ENCODE measurements at regions not wholly inside any gene's neighbourhood (a gene's known extent, or its start where the extent isn't known, plus 50 kb on each side); places are given as distances from the start of the nearest gene placed in this dataset.

DNA sequence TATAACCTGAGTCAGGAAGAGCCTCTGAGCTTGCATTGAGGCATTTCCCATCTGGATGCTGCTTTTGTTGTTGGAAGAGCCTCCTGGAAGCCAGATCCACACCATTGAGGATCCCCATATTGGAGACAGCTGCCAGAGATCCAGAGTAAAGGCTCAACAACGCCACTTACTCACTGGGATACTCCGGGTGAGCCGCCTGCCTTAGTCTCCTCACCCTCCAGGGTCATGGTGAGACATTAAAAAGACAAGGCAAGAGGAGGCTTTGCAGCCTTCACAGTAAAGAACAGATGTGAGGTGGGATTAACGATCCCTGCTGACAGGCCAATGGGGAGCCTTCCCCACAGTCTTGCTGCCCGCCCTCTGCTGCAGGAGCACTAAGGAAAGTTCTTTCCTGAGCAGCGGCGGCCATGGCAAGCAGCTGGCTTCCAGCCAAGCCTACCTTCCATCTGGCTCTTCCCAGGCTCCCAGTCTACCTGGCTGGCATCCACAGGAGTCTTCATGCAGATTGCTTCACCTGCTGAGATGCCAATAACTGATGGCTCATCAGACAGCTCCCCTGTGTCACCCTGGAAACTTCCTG, 198.5 kb downstream of the CYLD start:
- H3K9me3 ChIP-seq (ENCODE audit: control insufficient read depth, low read length), result no peaks in the 10 kb centered on the region

DNA sequence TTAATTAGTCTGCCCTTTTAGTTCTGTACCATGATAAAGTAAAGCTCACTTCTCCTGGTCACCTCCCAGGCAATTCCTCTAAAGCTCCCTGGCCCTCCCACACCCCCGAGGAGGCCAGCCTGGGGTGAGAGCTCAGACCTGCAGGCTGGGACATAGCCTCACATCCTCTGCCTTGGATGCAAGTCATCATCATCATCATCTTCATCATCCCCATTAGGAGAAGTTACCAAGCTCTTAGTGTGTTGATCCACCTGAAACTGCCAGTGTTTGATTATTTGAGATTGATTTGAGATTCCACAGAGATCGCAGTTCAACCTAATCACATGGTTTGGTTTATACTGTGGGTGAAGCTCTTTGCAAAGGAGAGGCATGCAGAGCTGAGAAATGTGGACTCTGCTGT, 197.5 kb downstream of the CYLD start:
- Mint-ChIP-seq H3K4me1 (no peaks in the 10 kb centered on the region), H3K27me3 (ENCODE audit: insufficient read depth) (no peaks in the 10 kb centered on the region), H3K9me3 (no peaks in the 10 kb centered on the region), H3K36me3 (ENCODE audit: low read depth) (no peaks in the 10 kb centered on the region), H3K4me3 (no peak overlapping the region), H3K27ac (no peak overlapping the region)
- H3K9ac ChIP-seq (ENCODE audit: extremely low read depth, low read length, poor library complexity, severe bottlenecking), result no peak overlapping the region
- no peaks in the 10 kb centered on the region for H3K4me1 ChIP-seq (ENCODE audit: control insufficient read depth, insufficient read depth, low read length)
- H3K27me3 ChIP-seq (ENCODE audit: control insufficient read depth, insufficient read depth, low read length, poor library complexity, severe bottlenecking), result no peaks in the 10 kb centered on the region
- TF ChIP-seq, protein P1, sequence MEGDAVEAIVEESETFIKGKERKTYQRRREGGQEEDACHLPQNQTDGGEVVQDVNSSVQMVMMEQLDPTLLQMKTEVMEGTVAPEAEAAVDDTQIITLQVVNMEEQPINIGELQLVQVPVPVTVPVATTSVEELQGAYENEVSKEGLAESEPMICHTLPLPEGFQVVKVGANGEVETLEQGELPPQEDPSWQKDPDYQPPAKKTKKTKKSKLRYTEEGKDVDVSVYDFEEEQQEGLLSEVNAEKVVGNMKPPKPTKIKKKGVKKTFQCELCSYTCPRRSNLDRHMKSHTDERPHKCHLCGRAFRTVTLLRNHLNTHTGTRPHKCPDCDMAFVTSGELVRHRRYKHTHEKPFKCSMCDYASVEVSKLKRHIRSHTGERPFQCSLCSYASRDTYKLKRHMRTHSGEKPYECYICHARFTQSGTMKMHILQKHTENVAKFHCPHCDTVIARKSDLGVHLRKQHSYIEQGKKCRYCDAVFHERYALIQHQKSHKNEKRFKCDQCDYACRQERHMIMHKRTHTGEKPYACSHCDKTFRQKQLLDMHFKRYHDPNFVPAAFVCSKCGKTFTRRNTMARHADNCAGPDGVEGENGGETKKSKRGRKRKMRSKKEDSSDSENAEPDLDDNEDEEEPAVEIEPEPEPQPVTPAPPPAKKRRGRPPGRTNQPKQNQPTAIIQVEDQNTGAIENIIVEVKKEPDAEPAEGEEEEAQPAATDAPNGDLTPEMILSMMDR (conservative IDR thresholded peaks at IDR 0.05), result no peak
- H3K36me3 ChIP-seq (ENCODE audit: control insufficient read depth, insufficient read depth, low read length), result no peaks in the 10 kb centered on the region
- no peak for DNase-seq
- H3K27ac ChIP-seq (ENCODE audit: low read depth, low read length), result no peak overlapping the region
- H3K9me3 ChIP-seq (ENCODE audit: control insufficient read depth, low read length), result no peaks in the 10 kb centered on the region
- H3K4me3 ChIP-seq (ENCODE audit: low read length), result no peak overlapping the region
- WGBS, 2 experiments (ENCODE audit: insufficient coverage in 1 of 2, insufficient read length in 1 of 2), result 89 to 100% methylated on average over 1 to 2 of the region's 2 CpGs

More for the DNA sequence above, 198.5 kb downstream of the CYLD start:
- Histone ChIP-seq H3K9ac (ENCODE audit: extremely low read depth, low read length, poor library complexity, severe bottlenecking) (no peak overlapping the region), H3K36me3 (ENCODE audit: control insufficient read depth, insufficient read depth, low read length) (no peaks in the 10 kb centered on the region), H3K4me1 (ENCODE audit: control insufficient read depth, insufficient read depth, low read length) (no peaks in the 10 kb centered on the region), H3K27ac (ENCODE audit: low read depth, low read length) (no peak overlapping the region), H3K4me3 (ENCODE audit: low read length) (no peak overlapping the region), H3K27me3 (ENCODE audit: control insufficient read depth, insufficient read depth, low read length, poor library complexity, severe bottlenecking) (no peaks in the 10 kb centered on the region)
- no peak overlapping the region for H3K4me3 Mint-ChIP-seq
- TF ChIP-seq, protein P1 (conservative IDR thresholded peaks at IDR 0.05), result no peak
- DNase-seq, result peak; percentile 50
- no peaks in the 10 kb centered on the region for H3K36me3 Mint-ChIP-seq (ENCODE audit: low read depth)
- WGBS, 2 experiments (ENCODE audit: insufficient coverage in 1 of 2, insufficient read length in 1 of 2), result 75 to 80% methylated on average over 4 to 7 of the region's 7 CpGs
- no peaks in the 10 kb centered on the region for H3K9me3 Mint-ChIP-seq
- H3K27me3 Mint-ChIP-seq (ENCODE audit: insufficient read depth), result no peaks in the 10 kb centered on the region
- no peak overlapping the region for H3K27ac Mint-ChIP-seq
- H3K4me1 Mint-ChIP-seq, result no peaks in the 10 kb centered on the region

DNA sequence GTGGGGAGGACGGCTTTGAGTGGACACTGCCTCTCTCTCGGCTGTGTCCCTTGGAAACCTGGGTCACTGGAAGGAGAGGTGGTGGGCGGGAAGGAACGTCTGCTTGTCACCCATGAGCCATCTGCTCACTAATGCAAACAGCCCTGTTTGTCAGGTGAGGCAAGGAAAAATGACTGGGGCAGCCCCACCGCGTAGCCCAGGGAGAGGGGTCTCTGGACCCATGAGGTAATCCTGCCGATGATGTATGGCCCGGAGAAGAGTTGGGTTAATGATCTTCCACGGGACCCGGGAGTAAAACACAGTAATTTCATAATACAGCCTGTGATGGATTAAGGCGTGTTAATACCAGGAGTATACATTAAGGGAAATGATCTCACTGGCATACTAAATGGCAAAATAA, 197.0 kb downstream of the CYLD start:
- Mint-ChIP-seq H3K4me1 (no peaks in the 10 kb centered on the region), H3K27me3 (ENCODE audit: insufficient read depth) (no peaks in the 10 kb centered on the region), H3K36me3 (ENCODE audit: low read depth) (no peaks in the 10 kb centered on the region), H3K4me3 (no peak overlapping the region), H3K27ac (no peak overlapping the region), H3K9me3 (no peaks in the 10 kb centered on the region)
- no peak overlapping the region for H3K4me3 ChIP-seq (ENCODE audit: low read length)
- no peak for DNase-seq
- H3K27me3 ChIP-seq (ENCODE audit: control insufficient read depth, insufficient read depth, low read length, poor library complexity, severe bottlenecking), result no peaks in the 10 kb centered on the region
- H3K4me1 ChIP-seq (ENCODE audit: control insufficient read depth, insufficient read depth, low read length), result no peaks in the 10 kb centered on the region
- H3K36me3 ChIP-seq (ENCODE audit: control insufficient read depth, insufficient read depth, low read length), result no peaks in the 10 kb centered on the region
- TF ChIP-seq, protein P1 (conservative IDR thresholded peaks at IDR 0.05), result no peak
- H3K9me3 ChIP-seq (ENCODE audit: control insufficient read depth, low read length), result no peaks in the 10 kb centered on the region
- no peak overlapping the region for H3K9ac ChIP-seq (ENCODE audit: extremely low read depth, low read length, poor library complexity, severe bottlenecking)
- no peak overlapping the region for H3K27ac ChIP-seq (ENCODE audit: low read depth, low read length)
- WGBS, 2 experiments (ENCODE audit: insufficient coverage in 1 of 2, insufficient read length in 1 of 2), result 86 to 90% methylated on average over 11 of the region's 11 CpGs
